ENCODE measurements at regions not wholly inside any gene's neighbourhood (a gene's known extent, or its start where the extent isn't known, plus 50 kb on each side); places are given as distances from the start of the nearest gene placed in this dataset.

GRCh38 chr4:23113104-23113503 is 420.4 kb downstream of the GBA3 start:
- H3K9me2 ChIP-seq (ENCODE audit: insufficient read depth, low read length) = no peaks in the 10 kb centered on the region
- no peak overlapping the region for H3K27ac ChIP-seq (ENCODE audit: low read length)
- H3K4me2 ChIP-seq (ENCODE audit: low read length) = no peak overlapping the region
- no peak overlapping the region for H2AFZ ChIP-seq (ENCODE audit: low read depth, low read length)
- H3K9me3 ChIP-seq (ENCODE audit: low read length) = no peaks in the 10 kb centered on the region
- no peaks in the 10 kb centered on the region for H3K27me3 ChIP-seq (ENCODE audit: insufficient read depth, low read depth, low read length)
- no peaks in the 10 kb centered on the region for H4K20me1 ChIP-seq (ENCODE audit: insufficient read depth)
- no peak overlapping the region for H3K4me3 ChIP-seq (ENCODE audit: low read length)
- no peaks in the 10 kb centered on the region for H3K79me2 ChIP-seq (replicated peaks; ENCODE audit: insufficient read depth, low read length)
- no peaks in the 10 kb centered on the region for H3K36me3 ChIP-seq (ENCODE audit: insufficient read depth, low read length)
- no peak for TF ChIP-seq RAD21 (conservative IDR thresholded peaks at IDR 0.05)
- no peak for TF ChIP-seq EZH2 (IDR thresholded peaks at IDR 0.05; ENCODE audit: borderline replicate concordance, insufficient read depth, low read length, poor library complexity, severe bottlenecking)
- TF ChIP-seq TAF1 (IDR thresholded peaks at IDR 0.05; ENCODE audit: low read depth) = no peak
- TF ChIP-seq EP300 (conservative IDR thresholded peaks at IDR 0.05; ENCODE audit: poor library complexity, severe bottlenecking) = no peak
- TF ChIP-seq REST (IDR thresholded peaks at IDR 0.05; ENCODE audit: borderline replicate concordance) = no peak
- TF ChIP-seq CTCF (IDR thresholded peaks at IDR 0.05; ENCODE audit: poor library complexity, severe bottlenecking) = no peak
- no peak for TF ChIP-seq MXI1 (conservative IDR thresholded peaks at IDR 0.05; ENCODE audit: poor library complexity, severe bottlenecking)
- TF ChIP-seq POLR2AphosphoS5 (IDR thresholded peaks at IDR 0.05) = no peak
- no peak for TF ChIP-seq SMC3 (conservative IDR thresholded peaks at IDR 0.05; ENCODE audit: poor library complexity)
- H3K9ac ChIP-seq (ENCODE audit: low read length) = no peak overlapping the region
- no peaks in the 10 kb centered on the region for H3F3A ChIP-seq (ENCODE audit: insufficient read depth, low read length, poor library complexity, severe bottlenecking)

GRCh38 chr4:23106516-23106915 is 413.8 kb downstream of the GBA3 start:
- Histone ChIP-seq H3K27ac (ENCODE audit: low read length) (no peak overlapping the region), H3K79me2 (replicated peaks; ENCODE audit: insufficient read depth, low read length) (no peaks in the 10 kb centered on the region), H3K9me2 (ENCODE audit: insufficient read depth, low read length) (no peaks in the 10 kb centered on the region), H2AFZ (ENCODE audit: low read depth, low read length) (no peak overlapping the region), H3K4me3 (ENCODE audit: low read length) (no peak overlapping the region), H3K9ac (ENCODE audit: low read length) (no peak overlapping the region), H3F3A (ENCODE audit: insufficient read depth, low read length, poor library complexity, severe bottlenecking) (no peaks in the 10 kb centered on the region), H3K36me3 (ENCODE audit: insufficient read depth, low read length) (no peaks in the 10 kb centered on the region), H3K4me2 (ENCODE audit: low read length) (no peak overlapping the region), H4K20me1 (ENCODE audit: insufficient read depth) (no peaks in the 10 kb centered on the region), H3K27me3 (ENCODE audit: insufficient read depth, low read depth, low read length) (no peaks in the 10 kb centered on the region), H3K9me3 (ENCODE audit: low read length) (no peaks in the 10 kb centered on the region)
- TF ChIP-seq RAD21 (conservative IDR thresholded peaks at IDR 0.05) (no peak), CTCF (IDR thresholded peaks at IDR 0.05; ENCODE audit: poor library complexity, severe bottlenecking) (no peak), SMC3 (conservative IDR thresholded peaks at IDR 0.05; ENCODE audit: poor library complexity) (no peak), MXI1 (conservative IDR thresholded peaks at IDR 0.05; ENCODE audit: poor library complexity, severe bottlenecking) (no peak), EP300 (conservative IDR thresholded peaks at IDR 0.05; ENCODE audit: poor library complexity, severe bottlenecking) (no peak), REST (IDR thresholded peaks at IDR 0.05; ENCODE audit: borderline replicate concordance) (no peak), TAF1 (IDR thresholded peaks at IDR 0.05; ENCODE audit: low read depth) (no peak), EZH2 (IDR thresholded peaks at IDR 0.05; ENCODE audit: borderline replicate concordance, insufficient read depth, low read length, poor library complexity, severe bottlenecking) (no peak), POLR2AphosphoS5 (IDR thresholded peaks at IDR 0.05) (no peak)

Measured in neural cell (in vitro differentiated cells).